ENCODE measurements at regions not wholly inside any gene's neighbourhood (a gene's known extent, or its start where the extent isn't known, plus 50 kb on each side); places are given as distances from the start of the nearest gene placed in this dataset.
A peak's percentile ranks its signal among the peaks of the same experiment; 100 is the strongest.

DNA sequence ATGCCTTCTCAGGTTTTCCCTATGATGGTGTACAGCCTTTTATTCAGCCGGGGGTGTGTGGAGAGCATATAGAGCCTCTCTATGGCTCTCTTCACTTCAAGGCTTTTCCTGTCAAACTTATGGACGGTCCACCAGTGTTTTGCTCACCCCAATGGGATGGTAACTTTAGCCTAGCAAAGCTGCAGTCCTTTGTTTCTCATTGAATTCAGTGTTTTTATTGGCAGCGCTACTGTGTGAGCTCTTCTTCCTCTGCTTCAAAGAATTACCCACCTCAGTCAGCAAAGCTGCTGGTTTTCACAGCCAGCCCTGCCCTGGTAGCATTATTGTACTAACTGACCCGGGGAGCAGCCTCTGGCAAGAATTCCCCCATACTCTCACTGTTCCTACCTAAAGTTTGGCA lies 145.3 kb upstream of the RRP15 start:
- DNase-seq (ENCODE audit: low spot score) = no peak

DNA sequence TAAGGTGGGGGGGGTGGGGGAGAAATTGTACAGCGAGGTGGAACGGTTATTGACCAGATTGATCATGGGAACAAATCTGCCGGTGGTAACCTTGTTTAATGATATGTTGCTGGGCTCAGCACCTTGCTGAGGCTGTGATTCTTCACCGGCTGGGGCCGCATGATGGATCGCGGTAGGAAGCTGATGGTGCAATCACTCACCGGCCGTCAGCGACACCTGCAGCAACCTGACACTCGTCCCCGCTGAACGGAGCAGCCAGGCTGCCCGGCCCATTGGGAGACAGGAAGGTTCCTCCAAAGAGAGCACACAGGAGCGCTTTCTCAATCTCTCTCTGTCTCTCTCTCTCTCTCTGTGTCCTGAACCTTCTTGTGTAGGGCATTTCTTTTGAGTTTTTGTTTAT lies 128.5 kb upstream of the RRP15 start:
- peak; percentile 20 for DNase-seq (ENCODE audit: low spot score)

DNA sequence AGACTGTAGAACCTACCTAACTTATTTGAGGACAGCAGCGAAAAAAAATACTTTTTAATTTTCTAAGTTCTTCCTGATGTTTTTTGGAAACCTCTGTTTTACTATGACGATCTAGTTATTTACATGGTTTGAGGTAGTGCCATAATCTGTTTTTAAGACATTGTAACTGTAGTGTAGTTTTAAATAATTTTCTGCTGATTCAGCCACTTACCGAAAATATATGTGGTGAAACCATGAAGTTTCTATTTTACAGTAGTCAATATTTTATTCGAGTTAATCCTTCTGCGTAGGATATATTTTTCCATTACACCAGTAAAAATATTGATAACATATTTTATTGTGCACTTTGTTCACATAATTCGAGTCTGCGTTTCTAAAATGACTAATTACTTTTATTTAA lies 121.7 kb upstream of the RRP15 start:
- no peak for DNase-seq (ENCODE audit: low spot score)

DNA sequence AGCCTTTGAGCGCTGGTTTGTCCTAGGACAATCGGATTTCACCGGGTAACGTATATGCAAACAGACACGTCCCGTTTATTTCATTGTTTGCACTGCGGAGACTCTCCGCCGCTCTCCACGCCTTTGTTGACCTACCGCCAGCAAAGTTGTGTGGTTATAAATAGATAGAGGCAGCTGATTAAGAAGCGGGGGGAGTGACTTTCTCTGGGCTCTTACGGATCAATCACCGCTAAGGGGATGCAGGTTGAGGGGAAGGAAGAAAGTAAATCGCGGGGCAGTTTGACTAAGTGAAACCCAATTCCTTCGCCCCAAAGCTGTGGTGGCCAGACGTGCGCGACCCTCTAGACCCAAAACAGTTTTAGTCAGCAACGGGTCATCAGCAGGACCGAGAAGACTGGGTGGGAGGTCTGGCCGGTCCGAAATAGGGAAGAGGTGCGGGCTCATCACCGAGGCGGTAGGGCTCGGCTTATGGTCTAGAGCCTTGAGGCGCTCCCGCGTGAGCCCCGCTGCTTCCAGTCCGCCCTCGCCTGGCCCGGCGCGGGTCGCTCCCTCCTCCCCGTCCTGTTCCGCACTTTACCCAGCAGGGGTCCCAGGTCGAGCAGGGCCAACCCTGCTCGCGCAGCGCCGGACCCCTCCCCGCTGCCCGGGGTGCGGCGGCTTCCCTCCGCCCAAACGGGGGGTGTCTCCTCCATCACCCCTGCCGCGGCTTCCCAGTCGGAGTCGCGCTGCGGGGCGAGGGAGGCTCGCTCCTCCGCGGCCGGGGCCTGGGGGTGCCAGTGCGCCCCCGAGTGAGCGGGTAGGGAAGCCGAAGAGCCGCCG lies 120.8 kb upstream of the RRP15 start:
- peak; percentile 32 for DNase-seq (ENCODE audit: low spot score)

DNA sequence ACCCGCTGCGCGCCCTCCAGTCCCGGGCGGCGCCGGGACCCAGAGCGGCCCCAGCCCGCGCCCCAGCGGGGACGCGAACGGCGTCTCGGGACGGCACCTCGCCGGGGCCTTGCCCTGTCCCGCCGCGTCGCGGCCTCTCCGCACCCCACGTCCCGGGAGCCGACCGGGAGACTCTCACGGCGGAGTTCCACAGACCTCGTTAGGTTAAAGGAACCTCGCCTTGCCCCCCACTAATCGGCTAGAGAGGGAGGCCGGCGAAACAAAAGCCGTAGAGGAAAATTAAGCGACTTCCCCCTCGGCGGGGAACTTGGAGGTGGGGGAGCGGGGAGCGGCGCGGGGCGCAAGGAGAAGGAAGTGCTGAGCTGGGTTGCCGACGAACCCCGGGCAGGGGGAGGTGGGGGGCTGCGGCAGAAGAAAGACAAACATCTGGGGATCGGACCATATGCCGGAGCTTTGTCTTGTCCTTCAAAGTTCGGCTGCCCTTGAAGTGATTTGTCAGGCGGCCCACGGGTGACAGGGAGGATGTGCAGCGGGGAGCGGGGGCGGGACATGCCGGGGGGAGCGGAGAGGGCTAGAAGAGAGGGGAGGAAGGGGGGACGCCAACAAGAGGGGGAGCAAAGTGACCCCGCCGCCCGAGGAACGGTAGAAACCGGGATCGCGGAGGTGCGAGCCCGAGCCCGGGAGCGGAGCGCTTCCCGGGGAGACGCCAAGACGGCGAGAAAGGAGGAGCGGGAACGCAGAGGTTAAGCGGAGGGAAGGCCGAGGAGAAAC lies 120.0 kb upstream of the RRP15 start:
- DNase-seq (ENCODE audit: low spot score) = no peak

DNA sequence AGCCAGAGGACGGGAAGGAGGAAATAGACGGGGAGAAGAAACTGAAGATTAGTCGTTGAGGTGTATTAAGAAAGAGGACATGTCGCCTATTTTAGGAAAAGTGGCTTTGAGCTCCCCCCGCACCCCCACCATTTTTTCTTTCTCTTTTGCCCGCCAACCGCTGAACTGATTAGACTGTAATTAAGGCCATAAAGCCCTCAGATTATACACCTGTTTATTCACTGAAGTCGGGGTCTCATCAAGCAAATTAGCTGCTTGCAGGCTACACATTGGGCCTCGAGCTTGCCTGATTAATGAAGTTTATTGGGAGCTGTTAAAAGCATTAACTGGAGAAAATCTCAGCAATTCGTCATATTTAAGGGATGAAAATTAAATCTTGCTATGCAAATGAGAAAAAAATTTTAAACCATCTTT lies 119.4 kb upstream of the RRP15 start:
- no peak for DNase-seq (ENCODE audit: low spot score)

DNA sequence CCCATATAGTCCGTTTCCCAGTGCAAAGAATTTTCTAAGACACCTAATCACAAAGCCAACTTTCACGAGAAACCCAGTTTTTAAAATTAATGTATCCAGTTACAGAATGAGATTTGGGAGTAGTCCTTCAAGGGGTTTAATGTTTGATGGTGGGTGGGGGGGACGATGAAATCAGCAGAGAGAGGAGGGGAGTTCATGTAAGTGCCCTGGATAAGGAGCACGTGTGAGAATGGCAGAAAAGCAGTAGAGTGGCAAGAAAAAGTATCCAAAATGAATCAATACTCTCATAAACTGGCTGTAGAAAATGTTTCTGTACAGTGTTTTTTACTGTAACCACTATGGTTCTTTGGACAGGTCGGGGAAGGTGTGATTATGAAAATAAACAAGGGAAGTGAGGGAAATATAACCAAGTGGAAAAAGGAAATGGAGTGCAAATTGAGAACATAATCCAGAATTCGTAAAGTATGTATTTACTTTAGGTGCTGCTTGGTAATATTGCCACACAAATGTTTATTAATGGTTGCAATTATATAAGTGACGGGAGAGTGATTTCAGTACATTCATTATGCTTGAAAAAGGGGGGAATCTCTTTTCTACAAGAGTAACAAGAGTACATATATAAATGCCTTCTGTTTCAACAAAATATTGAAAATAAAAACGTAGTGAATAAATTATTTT lies 118.7 kb upstream of the RRP15 start:
- DNase-seq (ENCODE audit: low spot score) = no peak

DNA sequence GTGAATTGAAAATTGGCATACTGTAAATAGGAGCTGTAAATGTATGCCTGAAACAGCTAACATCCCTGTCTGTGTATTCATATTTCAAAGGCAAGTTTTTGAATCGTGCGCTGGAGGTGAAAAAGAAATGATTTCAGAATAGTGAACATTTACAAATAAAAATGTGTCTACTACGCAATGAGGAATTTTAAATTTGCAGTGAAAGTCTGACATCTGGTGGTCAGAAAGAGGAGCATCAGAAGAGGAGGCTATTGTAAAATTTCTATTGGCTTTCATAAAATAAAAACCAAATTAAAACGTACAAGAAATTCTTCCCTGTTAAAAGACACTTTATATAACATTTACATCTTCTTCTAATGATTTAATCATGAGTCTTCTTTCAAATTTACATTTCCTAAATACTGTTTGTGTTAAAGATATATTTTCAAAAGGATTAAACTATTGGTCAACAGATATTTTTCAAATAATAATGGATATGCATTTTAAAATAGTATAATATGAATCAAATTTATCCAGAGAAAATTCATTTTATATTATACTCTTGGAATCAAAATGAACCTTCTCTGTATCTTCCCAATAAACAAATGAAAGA lies 113.7 kb upstream of the RRP15 start:
- DNase-seq (ENCODE audit: low spot score) = peak; percentile 57

DNA sequence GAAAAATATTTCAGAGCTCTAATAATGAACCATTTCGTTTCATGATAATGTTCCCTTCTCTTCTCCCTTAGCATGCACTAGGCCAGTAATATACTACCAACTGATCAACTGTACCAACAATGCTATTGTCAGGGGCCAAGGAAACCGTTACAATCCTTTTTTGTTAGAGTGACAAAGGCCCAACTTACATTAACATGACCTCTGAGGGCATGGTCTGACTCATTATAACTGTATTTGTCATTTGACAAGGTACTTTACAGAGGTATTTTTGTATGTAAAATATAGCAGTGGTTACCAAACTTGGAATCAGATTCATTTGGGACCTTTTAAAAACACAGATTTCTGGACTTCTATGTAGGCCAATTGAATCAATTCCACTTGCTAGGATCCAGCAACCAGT lies 102.6 kb upstream of the RRP15 start:
- no peak for DNase-seq (ENCODE audit: low spot score)

DNA sequence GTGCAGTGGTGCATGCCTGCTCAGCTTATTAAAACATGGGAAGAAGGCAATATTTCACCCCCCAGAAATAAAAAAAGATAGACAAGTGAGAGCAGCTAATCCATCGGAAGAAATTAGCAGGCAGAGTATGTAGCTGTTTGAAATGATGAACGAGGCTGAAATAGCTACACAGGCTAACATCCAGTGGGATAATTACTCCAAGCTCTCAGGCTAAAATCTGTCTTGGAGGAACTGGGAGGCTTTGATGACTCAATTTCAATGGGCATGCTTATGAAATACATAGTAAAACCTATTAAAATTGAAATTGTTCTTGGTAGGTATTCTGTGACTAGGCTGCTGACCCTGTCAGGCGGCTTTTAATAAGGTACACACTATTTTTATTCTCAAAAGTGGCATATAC lies 84.1 kb upstream of the RRP15 start:
- DNase-seq (ENCODE audit: low spot score) = no peak

DNA sequence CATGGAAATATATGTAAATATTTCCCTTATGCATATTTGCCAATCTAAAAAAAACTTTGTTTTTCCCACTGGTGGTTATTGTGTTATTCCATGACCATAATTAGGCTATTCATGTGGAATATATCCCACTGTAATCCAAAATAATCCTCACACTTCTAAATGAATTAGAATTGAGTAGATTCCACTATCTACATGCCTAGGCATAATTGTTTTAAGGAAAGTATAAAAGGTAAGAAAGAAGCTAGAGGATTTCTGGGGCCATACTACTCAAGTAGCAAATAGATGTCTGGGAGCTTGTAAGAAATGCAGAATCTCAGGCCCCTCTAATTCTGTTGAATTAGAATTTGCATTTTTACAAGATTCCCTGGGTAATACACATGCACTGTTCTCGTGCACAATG lies 83.5 kb upstream of the RRP15 start:
- DNase-seq (ENCODE audit: low spot score) = no peak

DNA sequence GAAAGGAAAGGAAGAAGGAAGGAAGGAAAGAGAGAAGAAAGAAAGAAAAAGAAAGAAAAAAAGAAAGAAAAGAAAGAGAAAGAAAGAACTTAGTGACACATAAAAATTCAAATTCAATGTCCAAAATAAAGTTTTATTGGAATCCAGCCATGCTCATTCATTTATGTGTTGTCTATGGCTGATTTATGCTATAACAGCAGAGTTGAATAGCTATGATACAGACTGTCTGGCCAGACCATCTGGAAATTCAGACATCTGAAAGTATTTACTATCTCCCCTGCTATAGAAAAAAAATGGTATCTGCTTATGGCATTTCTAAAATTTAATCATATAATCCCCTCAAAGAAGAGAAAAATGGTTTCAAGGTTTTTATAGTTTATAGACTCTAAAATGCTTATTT lies 79.4 kb upstream of the RRP15 start:
- DNase-seq (ENCODE audit: low spot score) = no peak

DNA sequence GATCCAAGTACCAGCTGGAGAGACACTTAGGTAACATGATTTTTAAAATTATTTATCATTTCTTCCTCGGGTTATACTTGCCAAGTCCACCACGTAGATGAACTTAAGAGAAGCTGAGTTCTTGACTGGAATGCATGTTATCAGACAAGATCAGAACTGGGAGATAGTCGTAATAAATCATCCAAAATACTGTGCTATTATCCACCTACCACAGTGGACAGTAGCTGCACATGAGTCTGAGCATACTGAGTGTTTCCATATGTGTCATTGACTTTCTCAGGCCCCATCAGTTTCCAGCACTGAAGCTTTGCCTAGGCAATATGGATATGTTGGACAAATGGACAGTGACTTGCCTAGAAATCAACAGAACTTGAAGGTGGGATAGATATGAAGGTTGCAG lies 77.9 kb upstream of the RRP15 start:
- DNase-seq (ENCODE audit: low spot score) = no peak

DNA sequence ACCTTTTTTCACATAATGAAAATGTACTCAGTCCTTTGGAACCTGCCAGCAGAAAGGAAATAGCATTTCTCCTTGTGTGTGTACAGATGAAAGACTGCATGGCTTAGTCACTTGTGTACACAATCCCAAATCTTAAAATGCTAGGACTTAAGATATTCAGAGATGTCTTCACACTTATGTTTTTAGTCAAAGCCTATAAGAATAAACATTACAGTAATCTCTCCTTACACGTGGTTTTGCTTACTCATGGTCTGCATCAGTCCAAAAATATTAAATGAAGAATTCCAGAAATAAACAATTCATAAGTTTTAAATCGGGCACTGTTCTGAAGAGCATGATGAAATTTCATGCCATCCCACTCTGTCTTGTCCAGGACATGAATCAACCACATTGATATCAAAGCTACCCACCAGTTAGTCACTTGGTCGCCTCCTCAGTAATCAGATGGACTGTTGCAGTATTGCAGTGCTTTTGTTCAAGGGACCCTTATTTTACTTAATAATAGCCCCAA lies 75.7 kb upstream of the RRP15 start:
- DNase-seq (ENCODE audit: low spot score) = no peak

DNA sequence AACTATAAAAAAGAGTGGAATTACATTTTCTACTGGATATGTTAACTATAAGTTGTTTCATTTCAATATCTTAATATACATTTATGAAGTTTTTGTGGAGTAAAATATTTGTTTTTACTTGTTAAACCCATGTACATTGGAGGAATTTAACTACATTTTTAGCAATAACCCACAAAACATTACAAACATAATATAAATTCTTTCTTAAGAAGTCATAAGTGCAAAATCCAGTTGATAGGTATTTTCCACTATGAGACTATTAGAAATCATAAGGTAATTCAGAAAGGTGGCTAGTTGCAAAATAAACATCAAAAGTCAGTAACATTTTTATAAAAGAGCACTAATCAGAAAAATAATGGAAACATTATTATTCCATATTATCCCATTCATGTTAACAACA lies 73.9 kb upstream of the RRP15 start:
- DNase-seq (ENCODE audit: low spot score) = no peak

DNA sequence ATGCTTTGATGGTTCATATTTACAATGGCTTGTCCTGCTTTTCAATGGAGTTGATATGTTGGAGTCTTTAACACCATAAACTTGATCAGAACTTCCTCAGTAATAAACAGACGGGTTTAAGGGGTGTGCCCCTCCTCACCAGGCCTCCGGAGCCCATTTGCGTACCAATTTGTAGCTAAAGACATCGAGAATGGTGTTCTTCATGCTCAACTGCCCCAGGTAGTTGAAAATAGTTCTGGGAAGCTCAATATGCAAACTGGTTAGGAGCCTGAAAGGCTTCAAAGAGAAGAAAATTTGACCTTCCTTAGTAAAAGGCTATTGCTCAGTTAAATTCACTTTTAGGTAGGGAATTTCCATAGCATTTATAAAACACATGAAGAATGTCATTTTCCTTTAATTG lies 68.1 kb upstream of the RRP15 start:
- no peak for DNase-seq (ENCODE audit: low spot score)

DNA sequence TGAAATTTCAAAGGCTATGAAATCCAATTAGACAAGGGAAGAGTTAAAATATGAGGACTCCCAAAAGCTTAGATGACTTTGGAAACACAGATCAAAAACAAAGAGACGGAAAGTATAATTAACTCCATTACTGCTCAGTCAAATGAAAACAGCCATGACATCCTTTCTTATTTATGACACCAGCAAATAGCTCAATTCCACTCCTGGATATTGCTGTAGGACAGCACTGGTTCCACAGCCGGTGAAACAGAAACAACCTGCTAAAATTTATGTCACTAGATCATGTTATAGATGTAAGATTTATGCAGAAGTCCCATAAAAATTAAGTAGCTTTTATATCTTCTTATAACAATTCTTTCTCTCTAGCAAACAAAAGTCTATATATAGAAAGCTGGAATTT lies 65.6 kb upstream of the RRP15 start:
- no peak for DNase-seq (ENCODE audit: low spot score)

DNA sequence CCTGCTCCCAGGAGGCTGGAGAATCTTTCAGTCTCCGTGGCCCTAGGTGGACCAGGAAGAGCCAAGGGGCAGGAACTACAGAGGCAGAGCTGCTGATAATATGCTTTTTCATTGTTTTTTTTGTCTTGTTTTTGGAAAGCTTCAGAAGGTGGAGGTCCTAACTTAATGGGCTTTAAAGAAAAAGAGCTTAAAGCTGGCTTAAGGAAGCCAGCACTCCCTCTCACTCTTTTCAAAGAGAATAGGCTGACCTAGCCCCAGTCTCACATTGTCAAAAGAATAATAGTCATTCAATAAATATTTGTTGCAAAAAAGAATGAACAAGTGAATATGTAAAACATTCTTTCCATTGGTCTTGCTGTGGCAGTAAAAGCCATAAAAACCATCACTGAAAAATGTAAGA lies 61.0 kb upstream of the RRP15 start:
- no peak for DNase-seq (ENCODE audit: low spot score)

DNA sequence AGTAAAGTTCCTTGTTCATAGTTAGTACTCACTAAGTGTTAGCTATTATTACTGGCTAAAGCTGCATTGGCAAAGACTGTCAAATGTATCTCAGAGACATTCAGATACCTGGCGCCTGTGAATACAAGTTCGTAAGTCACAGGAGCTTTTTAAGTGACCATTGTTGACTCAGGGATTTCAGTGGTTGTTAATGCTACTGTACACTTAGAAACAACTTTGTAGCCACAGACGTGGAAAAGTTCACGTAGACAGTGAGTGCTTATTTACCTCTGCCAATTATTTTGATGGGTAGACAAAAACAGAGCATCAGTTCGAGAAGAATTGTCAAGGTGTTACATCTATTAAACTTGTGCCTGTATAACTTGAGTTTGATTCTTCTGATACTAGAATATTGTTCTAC lies 59.1 kb upstream of the RRP15 start:
- no peak for DNase-seq (ENCODE audit: low spot score)

Measured in HT-29 (cell line).